Endometrium (tissue), 2 donors: ENCODE measurements at regions not wholly inside any gene's neighbourhood (a gene's known extent, or its start where the extent isn't known, plus 50 kb on each side); places are given as distances from the start of the nearest gene placed in this dataset.

ENCODE experiments used
- FAIRE-seq: peaks from 2 replicates; lab custom pipeline; 2012; peaks lifted over from hg19 to GRCh38; lab: Jason Lieb, UNC
- donor health status: control.
- donor health status: control.

- no peak for FAIRE-seq
Measured at GRCh38 chr1:239733995-239734394, 347.6 kb downstream of the CHRM3 start.

GRCh38 chr1:239735111-239735510, 348.7 kb downstream of the CHRM3 start:
- no peak for FAIRE-seq

GRCh38 chr1:239736479-239736878, 350.1 kb downstream of the CHRM3 start:
- no peak for FAIRE-seq

GRCh38 chr1:239739375-239739774, 352.3 kb upstream of the FMN2 start:
- no peak for FAIRE-seq

GRCh38 chr1:239739919-239740318, 351.8 kb upstream of the FMN2 start:
- FAIRE-seq: no peak

GRCh38 chr1:239742416-239743109, 349.1 kb upstream of the FMN2 start:
- FAIRE-seq: no peak

- FAIRE-seq: no peak
Measured at GRCh38 chr1:239744851-239745250, 346.8 kb upstream of the FMN2 start.

- FAIRE-seq: no peak
Measured at GRCh38 chr1:239755107-239755912, 336.4 kb upstream of the FMN2 start.

- FAIRE-seq: no peak
Measured at GRCh38 chr1:239757716-239758115, 334.0 kb upstream of the FMN2 start.

- FAIRE-seq: no peak
Measured at GRCh38 chr1:239758756-239759155, 332.9 kb upstream of the FMN2 start.

GRCh38 chr1:239761509-239761908, 330.2 kb upstream of the FMN2 start:
- no peak for FAIRE-seq

GRCh38 chr1:239763850-239764249, 327.8 kb upstream of the FMN2 start:
- no peak for FAIRE-seq

- no peak for FAIRE-seq
Measured at GRCh38 chr1:239764546-239764945, 327.1 kb upstream of the FMN2 start.

- no peak for FAIRE-seq
Measured at GRCh38 chr1:239765163-239765562, 326.5 kb upstream of the FMN2 start.

- FAIRE-seq: no peak
Measured at GRCh38 chr1:239771550-239771949, 320.1 kb upstream of the FMN2 start.

- FAIRE-seq: no peak
Measured at GRCh38 chr1:239772446-239772845, 319.2 kb upstream of the FMN2 start.

- FAIRE-seq: no peak
Measured at GRCh38 chr1:239775466-239775865, 316.2 kb upstream of the FMN2 start.

- FAIRE-seq: no peak
Measured at GRCh38 chr1:239778208-239778813, 313.4 kb upstream of the FMN2 start.

- FAIRE-seq: no peak
Measured at GRCh38 chr1:239779962-239780361, 311.7 kb upstream of the FMN2 start.

- no peak for FAIRE-seq
Measured at GRCh38 chr1:239784896-239785295, 306.8 kb upstream of the FMN2 start.

- no peak for FAIRE-seq
Measured at GRCh38 chr1:239785576-239785975, 306.1 kb upstream of the FMN2 start.

- no peak for FAIRE-seq
Measured at GRCh38 chr1:239786464-239786863, 305.2 kb upstream of the FMN2 start.

GRCh38 chr1:239792157-239792556, 299.5 kb upstream of the FMN2 start:
- no peak for FAIRE-seq
